Glutamatergic neuron (in vitro differentiated cells): ENCODE measurements at regions not wholly inside any gene's neighbourhood (a gene's known extent, or its start where the extent isn't known, plus 50 kb on each side); places are given as distances from the start of the nearest gene placed in this dataset.

Experiments used
- DNase-seq: peaks from one replicate; pipeline ENCODE4 v3.0.0; 2022
- H3K27ac Mint-ChIP-seq: one replicate; pipeline ENCODE4 v1.8.0; 2020; ENCODE audit warnings: mild to moderate bottlenecking, mixed read lengths, inconsistent platforms; ENCODE audit not compliant: unreplicated experiment
- H3K27me3 Mint-ChIP-seq: one replicate; pipeline ENCODE4 v1.8.0; 2020; ENCODE audit warnings: mild to moderate bottlenecking, moderate library complexity, mixed read lengths, inconsistent platforms; ENCODE audit not compliant: unreplicated experiment
- H3K36me3 Mint-ChIP-seq: one replicate; pipeline ENCODE4 v1.8.0; 2020; ENCODE audit warnings: mild to moderate bottlenecking, mixed read lengths, inconsistent platforms; ENCODE audit not compliant: unreplicated experiment
- H3K4me1 Mint-ChIP-seq: one replicate; pipeline ENCODE4 v1.8.0; 2020; ENCODE audit warnings: mild to moderate bottlenecking, low read depth, mixed read lengths, inconsistent platforms; ENCODE audit not compliant: unreplicated experiment
- H3K4me3 Mint-ChIP-seq: one replicate; pipeline ENCODE4 v1.8.0; 2020; ENCODE audit warnings: mild to moderate bottlenecking, mixed read lengths, inconsistent platforms; ENCODE audit not compliant: unreplicated experiment
- H3K9me3 Mint-ChIP-seq: one replicate; pipeline ENCODE4 v1.8.0; 2020; ENCODE audit warnings: mild to moderate bottlenecking, moderate library complexity, mixed read lengths, inconsistent platforms; ENCODE audit not compliant: unreplicated experiment
- CTCF ChIP-seq: fragments of 200-600 bp; sonication (generic); IDR thresholded peaks from one replicate; pipeline ENCODE4 v1.5.0; 2021; ENCODE audit not compliant: partially characterized antibody, unreplicated experiment

- Mint-ChIP-seq H3K27me3 (no peaks in the 10 kb centered on the region), H3K4me3 (no peak overlapping the region), H3K36me3 (no peaks in the 10 kb centered on the region), H3K9me3 (no peaks in the 10 kb centered on the region), H3K4me1 (peaks cover 6% of the 10 kb centered on the region), H3K27ac (no peak overlapping the region)
- TF ChIP-seq CTCF, result no peak
- no peak for DNase-seq
Measured at GRCh38 chr4:180542445-180543100, 1700.6 kb upstream of the TENM3 start.

- no peak for DNase-seq
- no peak overlapping the region for H3K27ac Mint-ChIP-seq
- no peak for TF ChIP-seq CTCF
Measured at GRCh38 chr4:180550106-180550505, 1693.1 kb upstream of the TENM3 start.

GRCh38 chr4:180557348-180557747, 1685.9 kb upstream of the TENM3 start:
- H3K4me1 Mint-ChIP-seq, result no peaks in the 10 kb centered on the region
- no peaks in the 10 kb centered on the region for H3K27me3 Mint-ChIP-seq
- no peak overlapping the region for H3K4me3 Mint-ChIP-seq
- H3K9me3 Mint-ChIP-seq, result peaks cover 2% of the 10 kb centered on the region
- H3K27ac Mint-ChIP-seq, result no peak overlapping the region
- TF ChIP-seq CTCF, result peak; percentile 55
- no peak for DNase-seq
- peaks cover 4% of the 10 kb centered on the region for H3K36me3 Mint-ChIP-seq

More at GRCh38 chr4:180550106-180550505, 1693.1 kb upstream of the TENM3 start:
- H3K9me3 Mint-ChIP-seq, result peaks cover under 1% of the 10 kb centered on the region
- peaks cover 2% of the 10 kb centered on the region for H3K27me3 Mint-ChIP-seq
- no peak overlapping the region for H3K4me3 Mint-ChIP-seq
- peaks cover 7% of the 10 kb centered on the region for H3K36me3 Mint-ChIP-seq
- H3K4me1 Mint-ChIP-seq, result no peaks in the 10 kb centered on the region

- no peaks in the 10 kb centered on the region for H3K27me3 Mint-ChIP-seq
- no peak for DNase-seq
- no peak for TF ChIP-seq CTCF
- H3K4me1 Mint-ChIP-seq, result no peaks in the 10 kb centered on the region
- peaks cover 4% of the 10 kb centered on the region for H3K36me3 Mint-ChIP-seq
- no peak overlapping the region for H3K4me3 Mint-ChIP-seq
- H3K9me3 Mint-ChIP-seq, result peaks cover 2% of the 10 kb centered on the region
- H3K27ac Mint-ChIP-seq, result no peak overlapping the region
Measured at GRCh38 chr4:180557950-180558349, 1685.3 kb upstream of the TENM3 start.

GRCh38 chr4:180558427-180558826, 1684.8 kb upstream of the TENM3 start:
- Mint-ChIP-seq H3K27me3 (no peaks in the 10 kb centered on the region), H3K4me3 (no peak overlapping the region), H3K27ac (no peak overlapping the region), H3K9me3 (peaks cover 2% of the 10 kb centered on the region), H3K36me3 (peaks cover 4% of the 10 kb centered on the region), H3K4me1 (no peaks in the 10 kb centered on the region)
- no peak for DNase-seq
- no peak for TF ChIP-seq CTCF
